Fibroblast of peridontal ligament (primary cell): ENCODE measurements at regions not wholly inside any gene's neighbourhood (a gene's known extent, or its start where the extent isn't known, plus 50 kb on each side); places are given as distances from the start of the nearest gene placed in this dataset.

Source experiments
- DNase-seq: peaks from one replicate; pipeline ENCODE4 v3.0.0-alpha.2; 2010; ENCODE audit errors: extremely low read depth

DNA sequence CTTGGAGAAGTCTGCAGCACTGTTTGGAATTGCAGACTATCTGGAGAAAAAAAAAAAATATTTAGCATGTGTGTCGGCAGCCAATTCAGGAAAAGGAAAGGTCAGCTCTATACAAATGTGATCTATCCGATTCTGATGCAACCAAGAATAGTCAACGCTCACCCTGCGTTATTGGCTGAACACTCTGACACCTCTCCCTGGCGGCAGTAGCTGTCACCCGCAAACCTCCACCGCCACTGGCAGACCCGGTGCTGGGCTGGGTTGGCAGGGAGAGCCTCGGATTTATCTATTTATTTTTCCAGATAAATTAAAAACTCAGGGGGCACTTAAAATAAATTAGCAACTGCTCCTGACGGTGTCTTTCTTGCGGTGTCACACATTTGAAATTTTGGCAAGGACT lies 409.7 kb downstream of the VRK1 start:
- no peak for DNase-seq

DNA sequence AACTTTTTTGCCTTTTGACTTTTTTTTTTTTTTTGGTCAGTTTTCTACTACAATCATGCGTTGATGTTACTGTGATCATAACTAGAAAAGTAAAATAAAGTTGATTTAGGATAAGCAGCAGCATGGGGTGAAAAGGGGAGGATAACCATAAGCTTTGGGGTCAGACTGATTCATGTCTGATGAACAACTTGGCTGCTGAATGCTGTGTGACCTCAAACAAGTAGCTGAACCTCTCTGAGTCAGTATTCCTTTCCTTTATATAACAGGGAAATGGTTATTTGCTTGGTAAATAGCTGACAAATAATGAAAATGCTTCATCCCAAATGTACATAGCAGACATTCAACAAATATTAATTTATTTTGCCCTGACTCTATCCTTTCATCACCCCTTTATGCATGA lies 413.0 kb downstream of the VRK1 start:
- no peak for DNase-seq

DNA sequence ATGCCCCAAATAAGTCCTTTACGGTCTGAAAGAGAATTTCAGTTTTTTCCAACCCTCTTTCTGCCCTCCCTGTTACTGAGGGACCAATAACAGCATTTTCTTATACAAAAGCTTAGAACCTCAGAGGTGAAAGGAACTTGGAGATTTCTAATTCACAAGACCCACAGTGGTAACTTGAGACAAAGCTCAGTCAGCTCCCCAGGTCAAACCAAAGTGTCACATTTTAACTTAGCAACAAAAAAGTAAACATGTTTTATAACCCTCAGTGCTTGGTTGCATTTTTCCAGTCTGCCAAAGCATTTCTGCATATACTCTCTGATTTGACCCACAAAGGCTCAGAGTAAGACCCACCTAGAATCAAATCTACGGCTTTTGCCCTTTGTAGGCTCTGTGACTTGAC lies 415.2 kb downstream of the VRK1 start:
- no peak for DNase-seq

DNA sequence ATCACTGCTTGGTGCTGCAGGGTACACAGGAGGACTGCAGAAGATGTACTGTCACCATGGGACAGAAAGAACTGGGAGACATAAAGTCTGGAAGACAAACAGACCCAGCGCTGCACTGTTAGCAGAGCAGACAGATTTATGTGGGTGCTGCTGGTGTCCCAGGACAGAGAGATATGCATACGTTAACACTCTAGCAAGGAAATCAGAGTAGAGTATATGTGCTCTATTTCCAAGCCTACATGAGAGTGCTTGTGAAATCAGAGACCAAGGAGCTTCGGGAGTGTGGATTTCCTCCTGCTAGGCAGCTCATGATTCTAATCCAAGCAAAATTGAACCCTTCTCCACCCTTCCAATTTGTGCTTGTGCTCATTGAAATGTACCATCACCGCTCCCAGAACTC lies 416.5 kb downstream of the VRK1 start:
- no peak for DNase-seq

DNA sequence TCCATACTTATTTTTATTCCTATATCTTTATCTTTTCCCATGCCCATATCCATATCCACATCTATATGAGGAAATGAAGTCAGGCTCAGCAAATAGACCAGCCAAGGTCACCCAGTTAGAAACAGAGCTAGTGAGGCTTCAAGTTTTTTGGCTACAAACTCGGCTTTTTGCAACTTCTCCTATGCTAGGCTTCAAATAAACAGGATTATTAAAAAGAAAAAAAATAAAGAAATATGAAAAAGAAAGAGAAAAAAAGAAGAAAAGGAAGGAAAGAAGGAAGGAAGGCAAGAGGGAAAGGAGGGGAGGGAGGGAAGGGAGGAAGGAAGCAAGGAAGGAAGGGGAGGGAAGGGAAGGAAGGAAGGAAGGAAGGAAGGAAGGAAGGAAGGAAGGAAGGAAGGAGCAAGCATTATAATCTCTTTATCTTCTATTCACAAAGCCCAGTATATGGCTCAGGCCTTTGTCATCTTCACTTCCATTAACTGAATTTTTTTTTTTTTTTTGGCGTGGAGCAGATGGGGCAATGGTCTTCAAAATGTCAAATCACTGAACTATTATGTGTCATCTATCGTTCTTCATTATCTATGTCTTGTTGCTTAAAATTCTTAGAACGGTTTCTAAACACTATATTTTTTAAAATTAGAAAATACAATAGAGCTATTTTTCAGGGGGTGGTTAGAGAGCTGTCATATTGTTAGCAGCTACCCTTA lies 418.2 kb downstream of the VRK1 start:
- DNase-seq = no peak

DNA sequence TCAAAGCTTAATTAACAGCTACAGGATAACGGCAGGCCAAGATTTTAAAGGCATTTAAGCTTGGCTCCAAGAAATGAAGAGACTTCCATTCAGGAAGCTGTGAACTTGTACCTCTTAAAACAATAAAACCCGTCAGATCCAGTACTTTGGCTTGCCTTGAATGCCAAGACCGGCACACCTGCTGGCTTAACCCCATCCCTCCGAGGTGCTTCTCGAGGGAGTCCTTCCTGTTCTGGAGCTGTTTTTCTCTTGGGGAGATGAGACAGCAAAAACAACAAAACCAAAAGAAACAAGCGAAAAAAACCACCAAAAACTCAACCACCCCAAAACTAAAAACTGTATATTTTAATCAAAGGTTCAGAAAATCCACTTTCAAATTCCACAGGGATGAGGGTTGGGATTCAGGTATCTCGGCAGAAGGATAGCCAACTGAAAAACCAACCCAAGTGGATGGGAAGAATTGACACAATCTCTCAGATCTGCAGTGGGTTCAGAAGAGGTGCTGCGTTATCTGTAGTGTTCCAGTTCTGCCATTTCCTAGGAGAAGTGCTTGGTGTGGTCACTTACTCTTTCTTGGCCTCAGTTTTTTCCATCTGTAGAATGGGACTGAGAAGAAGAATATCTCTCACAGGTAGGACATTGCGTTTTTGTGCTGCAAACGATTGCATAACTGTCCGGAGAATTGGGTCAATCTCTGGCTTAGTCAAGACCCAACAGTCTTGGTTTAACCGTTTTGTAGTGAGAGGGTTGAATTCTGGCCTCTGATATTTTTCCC lies 420.1 kb downstream of the VRK1 start:
- DNase-seq = no peak

DNA sequence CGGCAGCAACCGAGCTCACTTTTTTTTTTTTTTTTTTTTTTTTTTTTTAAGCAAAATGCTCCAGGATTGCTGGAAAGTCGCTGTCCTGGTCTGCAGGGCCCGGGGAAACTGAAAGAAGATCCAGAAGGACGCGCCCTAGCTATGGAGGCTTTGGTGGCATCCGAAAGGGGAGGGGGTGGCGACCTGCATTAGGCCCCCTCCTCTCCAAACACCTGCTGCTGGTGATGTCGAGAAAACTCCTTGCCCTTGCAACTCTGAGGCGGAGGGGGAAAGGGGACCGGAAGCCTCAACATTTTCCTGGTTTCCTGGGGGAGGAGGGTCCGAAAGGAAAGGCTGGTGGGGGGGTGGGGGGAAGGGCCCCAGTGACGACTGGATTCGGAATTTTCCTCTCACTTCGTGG lies 421.1 kb downstream of the VRK1 start:
- no peak for DNase-seq

DNA sequence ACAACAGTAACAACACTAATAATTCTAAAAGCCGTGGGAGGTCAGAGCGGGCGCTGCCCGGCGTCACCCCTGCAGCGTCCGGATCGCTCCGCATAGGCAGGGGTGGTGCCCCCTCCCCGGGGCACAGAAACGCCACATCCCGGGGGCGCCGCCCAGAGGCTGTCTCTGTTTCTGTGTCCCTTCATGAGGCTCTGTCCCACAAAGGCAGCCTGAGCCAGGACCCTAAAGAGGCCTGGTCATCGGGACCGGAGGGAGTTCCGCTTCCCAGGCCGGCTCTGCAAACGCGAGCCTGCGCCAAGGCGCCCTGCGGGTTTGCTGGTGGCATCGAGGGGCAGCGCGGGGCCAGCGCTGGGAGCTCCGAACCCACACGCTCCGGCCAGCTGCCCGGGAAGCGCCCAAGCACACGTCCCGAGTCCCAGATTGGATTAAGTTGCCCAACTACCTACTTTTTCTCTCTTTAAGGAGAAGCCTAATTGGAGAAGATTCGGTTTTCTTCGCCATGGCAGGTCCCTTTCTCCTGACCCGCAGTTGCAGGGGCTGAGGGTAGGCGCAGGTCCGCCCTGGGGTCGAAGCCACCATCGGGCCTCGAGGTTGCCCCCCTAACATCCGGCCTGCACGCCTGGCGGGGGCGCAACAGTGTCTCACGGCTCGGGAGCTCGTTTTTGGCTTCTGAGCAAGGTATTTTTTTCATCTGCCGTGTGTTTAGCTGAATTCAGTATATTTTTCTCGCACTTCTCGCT lies 421.7 kb downstream of the VRK1 start:
- DNase-seq = peak; percentile 1

DNA sequence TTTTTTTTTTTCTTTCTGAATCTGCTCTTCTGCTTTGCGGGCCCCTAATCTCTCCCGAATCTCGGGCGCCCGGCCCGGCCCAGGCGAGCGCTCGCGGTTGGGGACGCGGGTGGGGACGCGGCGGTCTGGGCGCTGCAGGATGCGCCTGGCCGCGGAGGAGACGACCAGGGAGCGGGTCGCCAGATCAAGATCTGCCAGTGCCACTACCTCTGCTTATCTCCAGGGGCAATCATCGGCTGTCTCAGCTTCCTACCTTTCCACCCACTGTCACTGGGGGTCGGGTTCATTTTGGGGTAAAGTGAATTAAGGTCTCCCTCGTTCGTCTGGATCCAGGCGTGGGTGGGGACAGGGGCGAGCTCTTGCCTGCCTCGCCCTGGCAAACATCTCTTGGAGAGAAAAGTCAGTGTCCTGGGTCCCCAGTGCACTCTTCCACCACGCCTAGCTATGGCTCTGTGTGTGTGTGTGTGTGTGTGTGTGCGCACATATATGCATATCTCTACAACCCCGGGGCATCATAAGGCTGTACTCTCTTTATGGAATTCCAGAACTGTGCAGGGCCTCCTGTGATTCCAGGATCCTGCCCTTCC lies 422.3 kb downstream of the VRK1 start:
- no peak for DNase-seq

DNA sequence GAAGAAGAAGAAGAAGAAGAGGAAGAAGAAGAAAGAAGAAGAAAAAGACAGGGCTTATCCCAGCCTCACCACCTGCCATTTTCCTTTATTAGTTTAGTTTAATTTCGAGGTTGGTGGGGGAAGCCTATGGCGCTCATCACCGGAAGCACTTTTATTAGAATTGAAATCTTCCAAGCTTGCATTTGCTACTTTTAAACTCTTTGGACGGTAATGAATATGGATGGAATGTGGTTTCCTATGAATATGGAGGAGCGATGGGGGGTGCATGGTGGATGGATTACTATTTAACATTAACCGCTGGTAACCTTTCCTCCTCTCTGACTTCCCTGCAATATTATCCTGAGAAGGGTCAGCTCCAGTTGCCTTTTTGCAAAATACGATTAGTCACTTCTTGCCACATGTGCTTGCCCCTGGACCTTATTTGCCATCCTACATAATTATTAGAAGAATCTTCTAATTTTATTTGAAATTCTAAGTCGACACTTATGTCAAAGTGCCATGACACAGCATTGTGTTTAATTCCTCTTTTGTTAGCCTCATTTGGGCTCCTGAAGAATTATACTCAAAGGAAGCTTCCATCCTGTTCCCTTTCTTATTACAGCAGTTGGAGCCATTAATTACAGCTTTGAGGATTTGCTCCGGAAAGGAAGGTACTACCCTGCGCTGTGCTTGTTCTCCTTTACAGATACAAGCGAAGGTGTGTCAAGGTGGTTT lies 424.5 kb downstream of the VRK1 start:
- DNase-seq = no peak

DNA sequence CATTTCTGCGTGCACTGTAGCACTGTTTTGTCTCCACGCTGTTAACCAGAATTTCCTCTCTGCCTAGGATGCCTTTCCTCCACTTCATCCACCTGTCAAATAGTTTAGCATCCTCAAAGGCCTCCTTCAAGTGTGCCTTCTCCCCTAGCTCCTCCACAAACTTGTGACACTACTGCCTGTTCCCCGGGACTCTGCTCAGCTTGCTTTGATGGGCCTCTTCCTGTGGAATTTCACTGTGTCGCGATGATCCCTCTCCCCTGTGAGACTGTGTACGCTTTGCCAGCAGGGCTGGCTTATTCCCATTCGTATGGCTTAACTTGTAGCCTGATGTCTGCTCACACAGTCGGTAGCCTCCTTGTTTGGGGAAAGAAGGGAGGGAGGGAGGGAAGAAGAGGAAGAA lies 426.8 kb downstream of the VRK1 start:
- DNase-seq = no peak

DNA sequence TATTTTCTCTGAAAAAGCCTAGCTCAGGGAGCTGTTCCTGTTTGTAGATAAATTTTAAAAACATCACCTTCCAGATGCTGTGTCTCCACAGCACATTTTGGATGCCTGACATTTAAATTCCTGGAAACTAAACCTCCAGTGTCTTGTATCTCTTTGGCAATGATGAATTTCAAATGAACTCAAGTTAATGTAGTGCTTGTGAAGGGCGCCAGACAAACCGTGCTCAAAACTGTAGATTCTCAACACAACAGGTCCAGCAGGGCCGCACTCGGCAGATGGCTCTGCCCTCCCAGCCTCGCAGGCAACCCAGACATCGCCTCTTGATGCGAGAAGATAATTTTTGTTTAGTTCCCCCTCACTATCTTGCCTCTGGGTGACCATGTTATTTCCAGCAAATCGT lies 432.9 kb downstream of the VRK1 start:
- no peak for DNase-seq

DNA sequence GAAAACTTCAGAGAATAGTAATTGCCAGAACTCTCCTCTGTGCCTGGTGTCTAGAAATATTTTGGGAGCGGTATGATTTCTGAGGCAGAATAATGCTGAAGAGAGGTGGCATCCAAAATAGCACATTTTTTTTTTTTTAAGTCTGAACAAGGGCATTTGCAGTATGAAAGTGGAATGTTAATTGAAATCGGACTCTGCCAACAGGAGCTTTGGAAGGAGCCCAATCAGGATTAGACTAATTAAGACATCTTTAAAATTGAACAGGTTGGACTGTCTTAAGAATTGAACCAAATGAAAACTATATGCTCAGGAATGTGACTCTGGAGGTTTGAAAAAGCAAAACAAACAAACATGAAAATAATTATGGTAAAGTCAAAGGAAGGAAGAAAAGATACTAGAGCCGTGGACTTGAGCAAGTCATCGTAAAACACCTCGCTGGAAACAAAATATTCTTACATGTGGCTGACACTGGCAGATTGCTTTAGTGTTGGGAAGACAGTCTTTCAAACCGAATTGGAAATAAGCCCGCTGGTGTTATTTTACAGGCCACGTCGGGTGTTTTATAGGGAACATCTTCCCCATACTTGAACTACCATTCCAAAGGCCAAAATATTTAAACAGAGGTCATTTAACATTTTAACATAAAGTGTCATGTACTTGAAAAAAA lies 436.3 kb downstream of the VRK1 start:
- DNase-seq = no peak

DNA sequence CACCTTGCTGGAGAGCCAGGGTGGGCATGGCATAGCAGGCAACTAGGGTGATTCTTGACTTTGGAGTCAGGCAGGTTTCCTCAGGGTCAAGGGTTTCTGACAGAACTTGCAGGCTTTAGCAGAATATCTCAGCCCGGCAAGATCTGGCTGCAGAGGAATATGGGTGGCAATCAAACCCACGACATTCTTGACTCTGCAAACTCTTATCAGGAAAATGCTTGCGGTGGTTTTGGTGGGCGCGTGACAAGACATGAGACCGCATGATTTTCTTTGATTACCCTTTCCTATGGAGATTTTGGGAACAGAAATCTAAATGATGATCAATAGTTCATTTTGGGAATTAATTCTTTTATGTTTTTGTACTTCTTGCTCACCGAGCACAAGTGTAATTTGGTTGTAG lies 449.5 kb downstream of the VRK1 start:
- no peak for DNase-seq

DNA sequence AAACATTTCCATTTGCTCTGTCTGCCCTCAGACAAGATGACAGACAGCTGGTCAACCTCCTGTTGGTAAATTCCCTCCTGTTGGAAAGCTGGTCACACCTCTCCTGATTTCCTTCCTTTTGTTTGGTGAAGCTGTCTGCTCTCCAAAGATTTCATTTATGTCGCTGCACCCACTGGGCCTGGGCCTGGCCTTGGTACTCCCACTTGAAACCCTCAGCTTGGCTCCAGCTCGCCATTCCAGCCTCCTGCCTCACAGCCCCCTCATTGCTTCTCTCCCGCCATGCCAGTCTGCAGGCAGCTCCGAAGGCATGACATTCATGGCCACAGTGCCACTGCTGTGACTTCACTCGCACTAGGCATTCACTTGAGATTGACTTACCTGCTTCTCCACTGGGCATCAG lies 451.8 kb downstream of the VRK1 start:
- no peak for DNase-seq

DNA sequence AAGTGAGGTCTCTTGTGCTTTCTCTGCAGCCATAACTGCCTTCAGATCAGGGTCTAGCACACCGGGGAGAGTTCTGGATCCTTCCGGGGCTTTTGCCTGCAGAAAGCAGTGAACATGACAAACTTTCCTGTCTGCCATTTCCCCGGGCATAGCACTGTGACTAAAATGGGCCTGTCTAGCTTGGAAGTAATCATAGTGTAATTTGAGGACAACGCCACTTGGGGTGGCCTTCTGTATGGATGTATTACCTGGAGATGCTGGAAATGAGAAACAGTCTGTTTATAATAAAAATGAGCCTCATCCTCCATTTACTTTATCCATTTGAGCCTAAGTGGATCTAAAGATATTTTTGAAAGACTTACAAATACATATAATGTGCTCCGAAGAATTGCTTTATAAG lies 453.7 kb downstream of the VRK1 start:
- no peak for DNase-seq

DNA sequence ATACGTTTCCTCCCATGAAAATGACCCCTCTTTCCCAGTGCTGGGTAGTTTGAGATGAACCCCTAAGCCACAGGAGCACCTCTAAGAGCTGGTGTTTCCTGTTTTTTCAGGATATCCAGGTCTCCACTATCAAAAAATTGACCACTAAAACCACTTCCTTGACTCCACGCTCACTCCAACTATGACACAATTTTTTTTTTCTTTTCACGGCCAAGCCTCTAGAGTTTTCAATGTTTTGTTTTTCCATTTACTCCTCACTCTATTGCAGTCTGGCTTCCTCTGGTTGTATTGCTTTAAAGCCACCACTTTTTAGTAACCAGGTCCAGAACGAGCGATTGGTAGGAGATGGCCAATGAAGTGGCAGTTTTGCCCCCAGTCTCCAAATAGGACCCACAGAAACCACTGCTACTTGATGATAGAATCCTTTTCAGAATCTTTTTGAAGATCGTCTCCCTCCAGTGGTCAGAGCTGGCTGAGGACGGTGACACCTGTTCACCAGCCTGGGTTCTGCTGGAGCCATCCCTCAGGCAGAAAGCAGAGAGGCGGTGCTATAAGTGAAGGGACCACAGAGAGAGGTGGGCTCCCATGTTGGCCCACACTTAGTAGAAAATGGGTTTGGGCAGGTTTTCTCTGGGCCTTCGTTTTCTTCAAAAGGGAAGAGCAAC lies 454.4 kb downstream of the VRK1 start:
- DNase-seq = no peak

DNA sequence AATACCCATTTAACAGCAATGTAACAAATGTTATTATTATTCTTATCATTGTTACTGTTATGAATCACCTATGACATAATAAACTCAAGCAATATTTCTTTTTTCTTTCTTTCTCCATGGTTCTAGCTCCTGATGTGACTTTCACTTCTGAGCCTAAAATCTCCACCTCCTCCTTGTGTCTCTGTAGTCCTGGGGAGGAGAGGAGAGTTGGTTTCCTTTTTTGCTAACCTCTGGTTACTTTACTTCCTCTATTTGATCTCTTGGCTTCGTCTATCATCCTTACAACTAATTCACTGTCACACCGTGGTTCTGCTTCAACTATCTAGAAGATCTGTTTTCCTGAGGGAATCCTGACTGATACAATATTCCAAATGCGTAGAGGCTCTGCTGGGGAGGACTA lies 456.6 kb downstream of the VRK1 start:
- DNase-seq = no peak

DNA sequence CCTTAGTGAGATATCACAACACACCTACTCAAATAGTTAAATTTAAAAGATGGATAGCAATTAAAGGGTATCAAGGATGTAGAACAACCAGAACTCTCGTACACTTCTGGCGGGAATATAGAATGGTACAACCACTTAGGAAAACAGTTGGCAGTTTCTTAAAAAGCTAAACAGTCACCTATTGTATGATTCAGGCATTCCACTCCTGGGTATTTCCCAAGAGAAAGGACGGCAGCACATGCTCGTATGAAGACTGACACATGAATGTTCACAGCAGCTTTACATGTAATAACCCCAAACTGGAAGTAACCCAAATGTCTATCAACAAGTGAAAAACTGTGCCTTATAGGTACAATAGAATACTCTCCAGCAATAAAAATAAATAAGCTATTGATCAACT lies 465.2 kb downstream of the VRK1 start:
- no peak for DNase-seq

DNA sequence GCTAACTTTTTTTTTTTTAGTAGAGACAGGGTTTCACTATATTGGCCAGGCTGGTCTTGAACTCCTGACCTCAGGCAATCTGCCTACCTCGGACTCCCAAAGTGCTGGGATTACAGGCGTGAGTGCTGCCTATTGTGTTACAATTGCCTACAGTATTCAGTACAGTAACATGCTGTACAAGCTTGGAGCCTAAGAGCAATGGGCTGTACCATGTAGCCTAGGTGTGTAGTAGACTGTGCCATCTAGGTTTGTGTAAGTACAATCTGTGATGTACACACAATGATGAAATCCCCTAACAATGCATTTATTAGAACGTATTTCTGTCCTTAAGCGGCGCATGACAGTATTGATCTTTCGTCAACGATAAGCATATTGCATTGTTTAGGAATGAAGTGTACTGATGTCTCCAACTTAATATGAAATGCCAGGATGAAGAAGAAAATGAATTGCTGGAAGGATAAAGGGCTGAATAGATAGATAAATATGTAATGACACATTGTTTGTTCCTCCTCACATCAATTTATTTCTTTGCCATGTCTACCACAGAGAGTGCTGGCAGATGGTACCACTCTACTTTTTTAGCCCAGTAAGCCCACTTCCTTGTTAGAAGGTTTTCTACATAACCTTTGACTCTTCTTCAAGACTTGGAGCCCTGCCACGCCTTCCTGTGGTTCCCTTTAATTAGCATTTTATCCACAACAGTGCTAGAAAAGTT lies 467.5 kb downstream of the VRK1 start:
- no peak for DNase-seq
